GM18868 (cell line): ENCODE measurements at regions not wholly inside any gene's neighbourhood (a gene's known extent, or its start where the extent isn't known, plus 50 kb on each side); places are given as distances from the start of the nearest gene placed in this dataset.

ENCODE experiments used
- ATAC-seq: cut with Tn5 transposase; IDR thresholded peaks from one replicate; pipeline ENCODE4 v1.9.1; 2021; ENCODE audit warnings: mild to moderate bottlenecking, moderate library complexity; ENCODE audit not compliant: unreplicated experiment

DNA sequence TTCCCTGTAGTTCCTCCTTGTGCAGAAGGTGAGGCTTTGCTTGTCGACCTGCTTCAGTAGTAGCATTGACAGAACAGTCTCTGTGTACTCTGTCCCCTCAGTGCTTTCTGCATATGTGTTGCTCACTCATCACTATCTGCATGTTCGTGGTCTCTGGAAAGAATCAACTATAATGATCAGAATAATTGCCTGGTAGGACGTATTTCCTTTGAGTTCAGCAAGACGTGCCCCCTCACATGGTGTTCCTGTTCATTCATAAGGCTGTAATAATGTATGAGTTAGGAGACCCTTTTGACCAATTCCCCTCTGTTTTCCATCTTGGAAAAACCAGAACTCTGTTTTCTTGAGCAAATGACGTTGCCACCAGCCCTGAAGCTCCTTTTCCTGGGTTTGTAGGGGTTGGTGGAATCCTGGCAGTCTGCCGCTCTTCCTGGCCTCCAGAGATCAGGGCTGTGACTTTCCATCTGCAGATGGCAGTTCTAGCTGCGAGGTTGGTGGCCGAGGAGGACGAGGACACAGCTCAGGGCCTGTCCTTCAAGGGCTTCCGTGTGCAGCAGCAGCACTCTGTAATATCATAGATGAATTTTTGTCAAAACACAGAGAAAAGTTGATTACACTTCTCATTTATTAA, 61.9 kb downstream of the EXOSC2 start:
- ATAC-seq, result no peak

GRCh38 chr9:130756037-130756436, 62.5 kb downstream of the EXOSC2 start:
- no peak for ATAC-seq

DNA sequence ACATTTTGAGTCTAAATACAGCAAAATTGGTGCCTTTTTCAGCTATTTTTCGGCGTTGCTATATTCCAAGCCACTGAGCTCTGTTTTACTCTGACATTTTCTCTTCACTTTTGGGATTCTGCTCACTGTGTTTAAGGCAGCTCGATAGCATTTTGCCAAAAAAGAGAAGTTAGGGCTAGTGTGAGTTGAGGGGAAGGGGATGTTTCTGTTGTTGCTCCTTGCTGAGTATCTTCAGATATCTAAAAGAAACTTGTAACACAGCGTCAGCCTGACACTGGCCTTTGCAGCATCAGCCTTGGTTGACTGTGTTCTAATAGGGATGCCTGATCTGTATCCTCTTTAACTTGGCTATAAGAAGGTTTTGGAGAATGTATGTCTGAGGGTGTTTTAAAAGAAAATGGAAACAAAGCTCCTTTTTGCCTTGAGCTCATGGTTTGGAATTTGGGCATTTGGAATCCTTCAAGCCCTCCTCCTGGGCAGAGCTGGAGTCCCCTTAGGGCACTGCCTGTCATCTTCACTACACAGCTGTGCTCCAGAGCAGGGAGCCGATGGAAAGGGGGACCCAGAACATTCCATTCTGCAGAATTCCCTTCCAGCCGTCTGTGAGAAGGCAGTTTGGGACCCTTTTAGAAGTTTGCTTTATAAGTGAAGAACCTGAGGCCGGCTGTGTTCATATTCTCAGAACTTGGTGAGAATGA, 63.0 kb downstream of the EXOSC2 start:
- no peak for ATAC-seq

DNA sequence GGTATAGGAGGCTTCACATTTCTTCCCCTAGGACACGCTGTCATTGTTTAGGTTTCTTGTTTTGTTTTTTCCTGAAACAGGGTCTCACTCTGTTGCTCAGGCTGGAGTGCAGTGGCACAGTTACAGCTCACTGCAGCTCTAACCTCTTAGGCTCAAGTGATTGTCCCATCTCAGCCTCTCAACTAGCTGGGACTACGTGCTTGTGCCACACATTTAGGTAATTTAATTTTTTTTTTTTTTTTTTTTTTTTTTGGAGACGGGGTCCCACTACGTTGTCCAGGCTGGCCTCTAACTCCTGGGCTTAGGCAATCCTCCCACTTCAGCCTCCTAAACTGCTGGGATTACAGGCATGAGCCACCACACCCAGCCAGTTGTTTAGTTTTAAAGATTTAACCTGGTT, 66.2 kb downstream of the EXOSC2 start:
- no peak for ATAC-seq

- ATAC-seq, result no peak
Observed at GRCh38 chr9:130763331-130764171, 70.0 kb downstream of the EXOSC2 start.

DNA sequence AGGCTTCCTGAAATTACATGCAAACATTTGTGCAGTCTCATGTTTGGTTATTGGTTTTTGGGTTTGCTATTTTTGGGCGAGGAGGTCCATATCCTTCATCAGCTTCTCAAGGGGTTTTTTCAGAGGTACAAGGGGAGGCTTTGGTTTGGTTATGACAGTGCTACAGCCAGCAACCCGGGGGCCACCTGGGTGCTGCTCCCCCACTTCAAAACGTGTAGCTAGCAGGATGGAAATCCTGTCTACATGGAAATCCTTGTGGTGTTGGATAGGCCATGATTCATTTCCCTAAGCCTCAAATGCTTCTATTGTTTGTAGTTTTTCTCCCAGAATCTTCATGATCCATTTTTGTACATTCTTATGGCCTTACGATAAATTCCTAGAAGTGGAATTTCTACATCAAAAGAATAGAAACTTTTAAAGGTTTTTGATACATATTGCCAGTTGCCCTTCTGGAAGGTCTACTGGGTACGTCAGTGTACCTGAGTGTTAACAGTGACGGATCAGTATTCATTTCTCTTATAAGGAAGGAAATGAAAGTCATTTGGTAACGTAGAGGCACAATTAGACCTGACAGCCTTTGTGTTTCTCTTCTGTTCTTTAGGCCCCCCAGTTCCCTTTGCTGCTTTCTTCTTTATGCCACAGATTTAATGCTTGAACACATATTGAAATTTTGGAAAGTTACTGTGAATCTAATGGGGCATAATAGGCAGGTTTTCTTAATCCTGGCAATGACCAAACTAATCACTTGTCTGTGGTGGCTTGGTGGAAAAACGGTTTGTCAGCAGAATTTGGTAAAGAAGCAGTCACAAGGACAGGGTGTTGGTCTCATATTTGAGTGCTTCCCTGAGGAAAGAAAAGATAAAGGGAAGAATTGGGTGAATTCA, 69.7 kb upstream of the ABL1 start:
- ATAC-seq, result peak; percentile 72

- no peak for ATAC-seq
Observed at GRCh38 chr9:130766021-130766926, 68.8 kb upstream of the ABL1 start.

GRCh38 chr9:130766927-130767307, 68.1 kb upstream of the ABL1 start:
- no peak for ATAC-seq

- ATAC-seq, result no peak
Observed at GRCh38 chr9:130768265-130768664, 66.8 kb upstream of the ABL1 start.

GRCh38 chr9:130768891-130769403, 66.1 kb upstream of the ABL1 start:
- ATAC-seq, result no peak

DNA sequence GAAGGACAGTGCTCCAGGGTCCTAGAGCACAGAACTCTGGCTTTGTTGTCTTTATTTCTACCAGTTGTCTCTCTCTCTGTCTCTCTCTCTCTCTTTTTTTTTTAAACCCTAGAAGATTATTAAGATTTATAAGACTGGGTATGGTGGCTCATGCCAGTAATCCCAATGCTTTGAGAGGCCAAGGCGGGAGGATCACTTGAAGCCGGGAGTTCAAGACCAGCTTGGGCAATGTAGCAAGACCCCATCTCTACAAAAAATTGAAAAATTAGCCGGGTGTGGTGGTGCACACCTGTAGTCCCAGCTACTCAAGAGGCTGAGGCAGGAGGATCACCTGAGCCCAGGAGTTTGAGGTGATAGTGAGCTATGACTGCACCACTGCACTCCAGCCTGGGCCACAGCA, 65.0 kb upstream of the ABL1 start:
- ATAC-seq, result no peak

- ATAC-seq, result no peak
Observed at GRCh38 chr9:130770679-130771442, 64.2 kb upstream of the ABL1 start.

GRCh38 chr9:130772185-130772584, 62.9 kb upstream of the ABL1 start:
- no peak for ATAC-seq

DNA sequence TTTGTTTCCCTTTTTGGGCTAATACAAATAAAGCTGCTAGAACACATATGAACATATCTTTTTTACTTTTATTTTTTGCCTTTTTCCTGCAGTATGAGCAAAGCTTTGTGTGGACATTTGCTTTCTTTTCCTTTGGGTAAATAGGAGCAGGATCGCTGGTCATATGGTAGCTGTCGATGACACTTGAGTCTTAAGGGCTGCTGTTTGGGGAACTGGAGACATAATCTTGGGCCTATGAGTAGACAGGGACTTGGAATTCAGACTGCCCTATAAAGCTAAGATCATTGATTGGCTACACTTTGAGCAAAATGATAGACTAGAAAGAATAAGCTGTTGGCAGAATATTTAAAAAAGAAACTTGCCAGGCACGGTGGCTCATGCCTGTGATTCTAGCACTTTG, 60.9 kb upstream of the ABL1 start:
- no peak for ATAC-seq

- ATAC-seq, result no peak
Observed at GRCh38 chr9:130775336-130775991, 59.6 kb upstream of the ABL1 start.

DNA sequence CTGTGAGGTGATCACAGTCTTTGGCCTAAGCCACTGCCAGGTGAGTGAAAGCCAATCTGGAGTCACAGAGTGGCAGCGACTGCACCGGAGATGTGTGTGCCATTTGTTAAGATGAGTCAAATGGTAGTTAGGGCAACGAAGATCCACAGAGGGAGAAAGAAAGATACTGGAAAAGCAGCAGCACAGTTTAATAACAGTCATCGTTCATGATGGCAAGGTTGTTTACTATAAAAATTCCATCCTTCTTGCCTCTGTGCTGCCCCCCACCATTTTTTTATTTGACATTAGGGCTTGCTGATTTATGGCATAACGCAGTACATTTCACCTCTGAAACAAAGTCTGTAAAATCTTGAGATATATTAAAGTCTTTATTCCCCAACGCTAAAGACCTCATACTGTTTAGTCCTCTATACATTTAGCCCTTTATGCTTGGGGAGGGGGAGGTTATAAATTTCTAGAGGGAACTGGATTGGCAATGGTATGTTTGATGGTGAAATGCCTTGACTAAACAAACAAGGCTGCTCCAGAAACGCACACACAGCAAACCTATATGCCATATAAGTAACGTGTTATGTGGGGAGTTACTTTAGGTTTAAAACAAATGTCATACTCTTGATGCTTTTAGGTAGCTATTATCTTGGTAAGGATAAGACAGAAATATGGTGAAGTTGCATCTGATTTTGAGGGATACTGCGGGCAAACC, 55.8 kb upstream of the ABL1 start:
- ATAC-seq, result no peak

DNA sequence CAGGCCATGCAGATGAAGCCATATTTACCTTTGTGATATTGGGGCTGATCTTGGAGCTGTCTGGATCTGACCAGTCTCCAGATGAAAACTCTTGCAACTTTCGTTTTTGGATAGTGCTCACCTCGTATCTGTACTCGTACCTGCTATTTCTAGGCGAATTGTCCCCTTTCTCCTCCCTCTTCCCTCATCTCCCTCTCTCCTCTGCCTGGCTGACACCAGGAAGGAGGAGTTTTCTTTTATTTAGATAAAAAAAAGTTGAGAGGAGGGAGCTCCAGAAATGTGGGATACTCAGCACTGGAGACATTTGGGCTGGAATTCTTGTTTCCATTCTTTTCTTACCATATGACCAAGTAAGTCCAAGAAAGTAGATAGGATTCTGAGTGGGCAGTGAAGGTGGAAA, 54.6 kb upstream of the ABL1 start:
- ATAC-seq, result no peak
